ENCODE measurements at regions not wholly inside any gene's neighbourhood (a gene's known extent, or its start where the extent isn't known, plus 50 kb on each side); places are given as distances from the start of the nearest gene placed in this dataset.
A peak's percentile ranks its signal among the peaks of the same experiment; 100 is the strongest.

DNA sequence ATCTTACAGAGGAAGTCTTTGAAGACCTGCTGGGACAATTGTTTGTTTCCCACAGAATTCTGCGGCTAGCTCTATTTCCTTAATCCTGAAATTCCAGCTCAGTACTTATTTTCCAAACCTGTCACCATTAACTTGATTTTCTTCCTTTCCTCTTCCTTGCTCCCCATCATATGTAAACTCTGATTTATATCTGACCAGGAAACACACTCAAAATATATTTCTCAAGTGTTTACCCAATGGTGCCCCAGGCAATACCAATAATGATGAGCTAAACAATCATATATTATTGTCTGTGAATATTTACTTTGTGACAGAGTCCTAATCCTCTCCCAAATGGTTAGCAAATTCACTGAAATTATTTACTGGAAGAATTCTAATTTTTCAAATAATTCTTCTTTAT lies 597.3 kb downstream of the PKHD1 start:
- Histone ChIP-seq H3K4me3 (ENCODE audit: control insufficient read depth in 2 of 3, extremely low read depth in 1 of 3, insufficient read depth in 2 of 3, low read depth in 1 of 3, low read length in 3 of 3) (no peak overlapping the region), H3K4me1 (ENCODE audit: control insufficient read depth, extremely low read depth, insufficient read depth, low read length) (no peaks in the 10 kb centered on the region), H3K79me2 (ENCODE audit: control insufficient read depth, insufficient read depth, low read length) (no peaks in the 10 kb centered on the region), H3K9me1 (ENCODE audit: control insufficient read depth, extremely low read depth, insufficient read depth, low read length) (no peaks in the 10 kb centered on the region), H3K9ac (ENCODE audit: control insufficient read depth, extremely low read depth, insufficient read depth, low read length) (no peak overlapping the region), H3K9me3 (ENCODE audit: control insufficient read depth, low read depth, low read length) (no peaks in the 10 kb centered on the region), H2AFZ (ENCODE audit: control insufficient read depth, low read length) (no peak overlapping the region), H3K27ac (ENCODE audit: control insufficient read depth, insufficient read depth, low read length) (no peak overlapping the region), H3K36me3 (ENCODE audit: control insufficient read depth in 2 of 2, extremely low read depth in 1 of 2, insufficient read depth in 2 of 2, low read length in 2 of 2) (no peaks in the 10 kb centered on the region), H4K20me1 (ENCODE audit: control insufficient read depth, extremely low read depth, insufficient read depth, low read length) (no peaks in the 10 kb centered on the region), H3K27me3 (ENCODE audit: control insufficient read depth, extremely low read depth, insufficient read depth, low read length) (no peaks in the 10 kb centered on the region), H3K4me2 (ENCODE audit: control insufficient read depth, extremely low read depth, insufficient read depth, low read depth, low read length) (no peak overlapping the region)
- FAIRE-seq (no peak), DNase-seq (ENCODE audit: low read depth, low spot score) (no peak)
- dilution Hi-C loops (cut with MboI; ENCODE audit: extremely low pct_ligation_motif_present, low sequenced_read_pairs), result no loop called here
- TF ChIP-seq EZH2 (IDR thresholded peaks at IDR 0.05; ENCODE audit: low read length), result no peak
- TF ChIP-seq, protein P1, sequence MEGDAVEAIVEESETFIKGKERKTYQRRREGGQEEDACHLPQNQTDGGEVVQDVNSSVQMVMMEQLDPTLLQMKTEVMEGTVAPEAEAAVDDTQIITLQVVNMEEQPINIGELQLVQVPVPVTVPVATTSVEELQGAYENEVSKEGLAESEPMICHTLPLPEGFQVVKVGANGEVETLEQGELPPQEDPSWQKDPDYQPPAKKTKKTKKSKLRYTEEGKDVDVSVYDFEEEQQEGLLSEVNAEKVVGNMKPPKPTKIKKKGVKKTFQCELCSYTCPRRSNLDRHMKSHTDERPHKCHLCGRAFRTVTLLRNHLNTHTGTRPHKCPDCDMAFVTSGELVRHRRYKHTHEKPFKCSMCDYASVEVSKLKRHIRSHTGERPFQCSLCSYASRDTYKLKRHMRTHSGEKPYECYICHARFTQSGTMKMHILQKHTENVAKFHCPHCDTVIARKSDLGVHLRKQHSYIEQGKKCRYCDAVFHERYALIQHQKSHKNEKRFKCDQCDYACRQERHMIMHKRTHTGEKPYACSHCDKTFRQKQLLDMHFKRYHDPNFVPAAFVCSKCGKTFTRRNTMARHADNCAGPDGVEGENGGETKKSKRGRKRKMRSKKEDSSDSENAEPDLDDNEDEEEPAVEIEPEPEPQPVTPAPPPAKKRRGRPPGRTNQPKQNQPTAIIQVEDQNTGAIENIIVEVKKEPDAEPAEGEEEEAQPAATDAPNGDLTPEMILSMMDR (optimal IDR thresholded peaks at IDR 0.05 in 1 of 3, IDR thresholded peaks at IDR 0.05 in 1 of 3, conservative IDR thresholded peaks at IDR 0.05 in 1 of 3; ENCODE audit: extremely low read depth in 1 of 3, insufficient read depth in 2 of 3, low read length in 3 of 3), result no peak

DNA sequence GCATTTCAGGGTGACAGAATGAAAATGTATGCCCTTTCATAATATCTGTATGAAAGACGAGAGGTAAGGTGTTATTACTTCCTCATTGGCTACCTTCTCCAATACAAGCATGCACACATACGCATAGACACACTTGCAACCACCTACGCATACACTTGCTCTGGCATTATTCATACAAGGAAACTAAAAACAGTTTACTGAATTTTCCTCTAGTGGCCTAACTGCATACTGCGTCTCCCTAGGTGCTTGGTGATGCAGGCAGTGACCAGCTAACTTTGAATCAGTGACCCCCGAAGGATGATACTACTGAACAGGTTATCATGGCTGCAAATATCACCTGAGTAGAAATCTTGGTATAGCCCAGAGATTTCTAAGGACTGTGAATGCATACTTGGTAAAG lies 593.1 kb downstream of the PKHD1 start:
- H2AFZ ChIP-seq (ENCODE audit: control insufficient read depth, low read length), result no peak overlapping the region
- TF ChIP-seq, protein P1 (optimal IDR thresholded peaks at IDR 0.05 in 1 of 3, IDR thresholded peaks at IDR 0.05 in 1 of 3, conservative IDR thresholded peaks at IDR 0.05 in 1 of 3; ENCODE audit: extremely low read depth in 1 of 3, insufficient read depth in 2 of 3, low read length in 3 of 3), result peak in 2 of 3 experiments; percentile 44 to 49
- no peak for TF ChIP-seq EZH2 (IDR thresholded peaks at IDR 0.05; ENCODE audit: low read length)
- H4K20me1 ChIP-seq (ENCODE audit: control insufficient read depth, extremely low read depth, insufficient read depth, low read length), result no peaks in the 10 kb centered on the region
- FAIRE-seq (no peak), DNase-seq (ENCODE audit: low read depth, low spot score) (no peak)
- H3K9me1 ChIP-seq (ENCODE audit: control insufficient read depth, extremely low read depth, insufficient read depth, low read length), result no peaks in the 10 kb centered on the region
- H3K9ac ChIP-seq (ENCODE audit: control insufficient read depth, extremely low read depth, insufficient read depth, low read length), result no peak overlapping the region
- dilution Hi-C loops (cut with MboI; ENCODE audit: extremely low pct_ligation_motif_present, low sequenced_read_pairs), result no loop called here
- H3K4me2 ChIP-seq (ENCODE audit: control insufficient read depth, extremely low read depth, insufficient read depth, low read depth, low read length), result no peak overlapping the region
- H3K4me3 ChIP-seq (ENCODE audit: control insufficient read depth in 2 of 3, extremely low read depth in 1 of 3, insufficient read depth in 2 of 3, low read depth in 1 of 3, low read length in 3 of 3), result no peak overlapping the region
- no peaks in the 10 kb centered on the region for H3K27me3 ChIP-seq (ENCODE audit: control insufficient read depth, extremely low read depth, insufficient read depth, low read length)
- no peaks in the 10 kb centered on the region for H3K4me1 ChIP-seq (ENCODE audit: control insufficient read depth, extremely low read depth, insufficient read depth, low read length)
- H3K9me3 ChIP-seq (ENCODE audit: control insufficient read depth, low read depth, low read length), result no peaks in the 10 kb centered on the region
- H3K27ac ChIP-seq (ENCODE audit: control insufficient read depth, insufficient read depth, low read length), result no peak overlapping the region
- no peaks in the 10 kb centered on the region for H3K79me2 ChIP-seq (ENCODE audit: control insufficient read depth, insufficient read depth, low read length)
- no peaks in the 10 kb centered on the region for H3K36me3 ChIP-seq (ENCODE audit: control insufficient read depth in 2 of 2, extremely low read depth in 1 of 2, insufficient read depth in 2 of 2, low read length in 2 of 2)

Data from keratinocyte (primary cell).